DND-41 (cell line): ENCODE measurements at regions not wholly inside any gene's neighbourhood (a gene's known extent, or its start where the extent isn't known, plus 50 kb on each side); places are given as distances from the start of the nearest gene placed in this dataset.

ENCODE experiments used
- ATAC-seq: fragments of 200-7000 bp; cut with Tn5 transposase; 3 replicates; pipeline ENCODE4 v1.9.1; 2021; ENCODE audit warnings: low read depth; ENCODE audit not compliant: insufficient read depth
- DNase-seq: peaks from one replicate; pipeline ENCODE4 v3.0.0-alpha.2; 2020
- H2AFZ ChIP-seq: 2 replicates; pipeline ENCODE4 v1.6.0; 2012; ENCODE audit warnings: low read depth, low read length
- H3K27ac ChIP-seq: 2 replicates; pipeline ENCODE4 v1.5.1; 2012; ENCODE audit warnings: low read length, inconsistent platforms
- H3K27me3 ChIP-seq: fragments of 200-600 bp; sonication (generic); 2 replicates; pipeline ENCODE4 v1.6.0; 2012; ENCODE audit warnings: low read length, mild to moderate bottlenecking, inconsistent platforms; ENCODE audit not compliant: insufficient read depth, poor library complexity
- H3K36me3 ChIP-seq: 2 replicates; pipeline ENCODE4 v1.5.1; 2012; ENCODE audit warnings: low read length, inconsistent platforms; ENCODE audit not compliant: insufficient read depth
- H3K4me1 ChIP-seq: 2 replicates; pipeline ENCODE4 v1.5.1; 2012; ENCODE audit warnings: mild to moderate bottlenecking, low read length; ENCODE audit not compliant: insufficient read depth
- H3K4me2 ChIP-seq: 2 replicates; pipeline ENCODE4 v1.6.0; 2012; ENCODE audit warnings: mild to moderate bottlenecking, moderate library complexity, low read length, inconsistent platforms; ENCODE audit not compliant: insufficient read depth
- H3K4me3 ChIP-seq, 2 experiments: fragments of 200-600 bp in 1 of 2; shearing (Covaris generic) in 1 of 2; 2 replicates each; pipeline ENCODE4 v1.5.1; 2012 to 2016; ENCODE audit warnings: inconsistent platforms in 2 of 2, low read length in 2 of 2, mild to moderate bottlenecking in 2 of 2, low read depth in 1 of 2, moderate library complexity in 1 of 2
- H3K79me2 ChIP-seq: 2 replicates; pipeline ENCODE4 v1.6.0; 2012; ENCODE audit warnings: low read length, inconsistent platforms; ENCODE audit not compliant: insufficient read depth
- H3K9ac ChIP-seq: 2 replicates; pipeline ENCODE4 v1.6.0; 2012; ENCODE audit warnings: low read depth, mild to moderate bottlenecking, inconsistent platforms, low read length, moderate library complexity
- H3K9me3 ChIP-seq: 2 replicates; pipeline ENCODE4 v1.5.1; 2012; ENCODE audit warnings: low read length, moderate library complexity, mild to moderate bottlenecking, inconsistent platforms; ENCODE audit not compliant: insufficient read depth, severe bottlenecking
- H4K20me1 ChIP-seq: 2 replicates; pipeline ENCODE4 v1.6.0; 2012; ENCODE audit warnings: low read length; ENCODE audit not compliant: insufficient read depth
- CTCF ChIP-seq: IDR thresholded peaks from 2 replicates; pipeline ENCODE4 v1.5.1; 2012; ENCODE audit warnings: borderline replicate concordance, low read length, moderate library complexity, mild to moderate bottlenecking; ENCODE audit not compliant: poor library complexity, severe bottlenecking; ENCODE audit errors: extremely low read depth
- EZH2 ChIP-seq: IDR thresholded peaks from 3 replicates; pipeline ENCODE4 v1.6.1; 2012; ENCODE audit warnings: borderline replicate concordance, low read depth, mild to moderate bottlenecking, moderate library complexity, low read length, inconsistent platforms; ENCODE audit not compliant: severe bottlenecking

GRCh38 chr12:74071182-74071581, 466.5 kb upstream of the ATXN7L3B start:
- ATAC-seq (no peak), DNase-seq (no peak)
- no peak for TF ChIP-seq CTCF
- no peak for TF ChIP-seq EZH2
- Histone ChIP-seq H3K79me2 (no peaks in the 10 kb centered on the region), H3K36me3 (no peaks in the 10 kb centered on the region), H2AFZ (no peak overlapping the region), H4K20me1 (no peaks in the 10 kb centered on the region), H3K9me3 (no peaks in the 10 kb centered on the region), H3K4me1 (no peaks in the 10 kb centered on the region), H3K27ac (no peak overlapping the region), H3K4me3 (no peak overlapping the region), H3K27me3 (no peaks in the 10 kb centered on the region), H3K4me2 (no peak overlapping the region), H3K9ac (no peak overlapping the region)

DNA sequence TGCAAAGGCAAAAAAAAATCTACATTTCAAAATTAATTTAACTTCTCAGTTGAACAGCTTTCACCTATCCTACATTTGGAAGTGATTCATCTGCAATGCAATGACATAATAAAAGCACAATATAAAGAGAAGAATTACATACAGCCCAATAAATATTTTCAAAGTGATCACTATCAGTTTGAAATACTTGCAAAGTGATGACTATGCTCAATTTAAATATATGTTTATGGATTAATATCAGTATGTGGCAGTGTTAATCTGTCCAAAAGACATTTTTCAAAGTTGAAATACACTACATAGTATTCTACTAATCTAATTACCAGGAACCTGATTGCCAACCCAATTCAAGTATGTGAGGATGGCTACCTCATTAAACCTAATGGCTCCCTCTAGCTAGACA, 460.7 kb upstream of the ATXN7L3B start:
- Histone ChIP-seq H3K27ac (no peak overlapping the region), H3K4me3 (no peak overlapping the region), H4K20me1 (no peaks in the 10 kb centered on the region), H3K36me3 (no peaks in the 10 kb centered on the region), H3K79me2 (no peaks in the 10 kb centered on the region), H3K4me1 (no peaks in the 10 kb centered on the region), H3K9me3 (no peaks in the 10 kb centered on the region), H3K27me3 (no peaks in the 10 kb centered on the region), H2AFZ (no peak overlapping the region), H3K4me2 (no peak overlapping the region), H3K9ac (no peak overlapping the region)
- TF ChIP-seq EZH2 (no peak), CTCF (no peak)
- no peak for ATAC-seq
- no peak for DNase-seq

DNA sequence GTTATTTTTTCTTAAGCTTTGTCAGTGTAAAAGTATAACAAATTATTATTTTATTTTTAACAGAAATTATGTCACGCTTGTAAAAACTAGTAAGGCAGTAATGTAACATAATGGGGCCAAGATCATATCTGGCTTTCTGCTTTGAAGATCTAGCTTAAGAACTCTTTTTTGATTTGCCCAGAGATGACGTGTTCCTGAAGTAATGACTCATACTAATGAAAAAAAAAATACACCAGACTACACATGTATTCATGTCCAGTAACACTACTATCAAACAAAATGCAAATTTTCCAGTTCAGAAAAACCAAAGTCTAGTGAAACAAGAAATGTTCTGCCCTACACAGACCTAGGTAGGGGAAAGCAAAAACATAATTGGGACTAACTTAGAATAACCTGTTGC, 432.2 kb upstream of the ATXN7L3B start:
- Histone ChIP-seq H3K36me3 (no peaks in the 10 kb centered on the region), H3K4me1 (no peaks in the 10 kb centered on the region), H3K4me3 (no peak overlapping the region), H4K20me1 (no peaks in the 10 kb centered on the region), H3K79me2 (no peaks in the 10 kb centered on the region), H3K4me2 (no peak overlapping the region), H3K9me3 (no peaks in the 10 kb centered on the region), H3K27me3 (no peaks in the 10 kb centered on the region), H2AFZ (no peak overlapping the region), H3K27ac (no peak overlapping the region), H3K9ac (no peak overlapping the region)
- DNase-seq: no peak
- TF ChIP-seq CTCF (no peak), EZH2 (no peak)
- ATAC-seq: no peak

GRCh38 chr12:74108729-74109128, 428.9 kb upstream of the ATXN7L3B start:
- H3K79me2 ChIP-seq: no peaks in the 10 kb centered on the region
- no peak overlapping the region for H2AFZ ChIP-seq
- H4K20me1 ChIP-seq: no peaks in the 10 kb centered on the region
- no peak for DNase-seq
- H3K4me3 ChIP-seq: no peak overlapping the region
- ATAC-seq: no peak
- TF ChIP-seq CTCF: no peak
- no peaks in the 10 kb centered on the region for H3K4me1 ChIP-seq
- no peak overlapping the region for H3K4me2 ChIP-seq
- no peaks in the 10 kb centered on the region for H3K27me3 ChIP-seq
- no peaks in the 10 kb centered on the region for H3K9me3 ChIP-seq
- H3K27ac ChIP-seq: no peak overlapping the region
- H3K36me3 ChIP-seq: no peaks in the 10 kb centered on the region
- no peak overlapping the region for H3K9ac ChIP-seq
